ENCODE measurements at regions not wholly inside any gene's neighbourhood (a gene's known extent, or its start where the extent isn't known, plus 50 kb on each side); places are given as distances from the start of the nearest gene placed in this dataset.

- TF ChIP-seq CTCF (IDR thresholded peaks at IDR 0.05) = no peak
- no peak for TF ChIP-seq EP300 (IDR thresholded peaks at IDR 0.05)
- TF ChIP-seq POLR2A (IDR thresholded peaks at IDR 0.05) = no peak
Observed at GRCh38 chr2:145324748-145325147, 804.8 kb upstream of the ZEB2 start.
